GM13976 (cell line): ENCODE measurements at regions not wholly inside any gene's neighbourhood (a gene's known extent, or its start where the extent isn't known, plus 50 kb on each side); places are given as distances from the start of the nearest gene placed in this dataset.
"Not testable (repeated sequence)": the region's sequence is repeated elsewhere in the genome, so short reads cannot be mapped to it uniquely, and the experiment has no call there.

Experiments
- DNase-seq: peaks from one replicate; pipeline ENCODE4 v3.0.0; 2012; ENCODE audit warnings: low spot score
- in situ Hi-C: fragments of 300-500 bp; cut with MboI; formaldehyde crosslinking; loops from one replicate; pipeline ENCODE4 v1.12.0; 2022; ENCODE audit warnings: low sequenced_read_pairs, mixed read lengths, inconsistent platforms; ENCODE audit not compliant: unreplicated experiment
- TF ChIP-seq, protein P1 (sequence below): IDR thresholded peaks from 2 replicates; pipeline ENCODE4 v1.5.1; 2012; ENCODE audit warnings: borderline replicate concordance, mild to moderate bottlenecking; ENCODE audit not compliant: insufficient read depth; ENCODE audit errors: extremely low read depth, missing control alignments, control extremely low read depth

DNA sequence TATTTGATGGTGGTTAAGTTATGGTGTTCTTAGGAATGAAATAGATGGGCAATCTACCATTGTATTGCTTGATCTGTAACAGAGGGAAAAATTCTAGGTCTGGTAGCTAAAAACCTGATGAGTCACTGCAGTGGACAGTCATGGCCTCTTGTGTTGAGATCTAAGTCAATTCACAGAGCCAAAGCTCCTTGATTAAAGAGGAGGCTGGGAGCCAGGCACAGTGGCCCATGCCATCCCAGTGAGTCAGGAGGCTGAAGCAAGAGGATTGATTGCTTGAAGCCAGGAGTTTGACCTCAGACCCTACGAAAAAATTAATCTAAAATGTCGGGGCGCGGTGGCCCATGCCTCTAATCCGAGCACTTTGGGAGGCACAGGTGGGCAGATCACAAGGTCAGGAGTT, 67.1 kb upstream of the KPNA3 start:
- TF ChIP-seq, protein P1, sequence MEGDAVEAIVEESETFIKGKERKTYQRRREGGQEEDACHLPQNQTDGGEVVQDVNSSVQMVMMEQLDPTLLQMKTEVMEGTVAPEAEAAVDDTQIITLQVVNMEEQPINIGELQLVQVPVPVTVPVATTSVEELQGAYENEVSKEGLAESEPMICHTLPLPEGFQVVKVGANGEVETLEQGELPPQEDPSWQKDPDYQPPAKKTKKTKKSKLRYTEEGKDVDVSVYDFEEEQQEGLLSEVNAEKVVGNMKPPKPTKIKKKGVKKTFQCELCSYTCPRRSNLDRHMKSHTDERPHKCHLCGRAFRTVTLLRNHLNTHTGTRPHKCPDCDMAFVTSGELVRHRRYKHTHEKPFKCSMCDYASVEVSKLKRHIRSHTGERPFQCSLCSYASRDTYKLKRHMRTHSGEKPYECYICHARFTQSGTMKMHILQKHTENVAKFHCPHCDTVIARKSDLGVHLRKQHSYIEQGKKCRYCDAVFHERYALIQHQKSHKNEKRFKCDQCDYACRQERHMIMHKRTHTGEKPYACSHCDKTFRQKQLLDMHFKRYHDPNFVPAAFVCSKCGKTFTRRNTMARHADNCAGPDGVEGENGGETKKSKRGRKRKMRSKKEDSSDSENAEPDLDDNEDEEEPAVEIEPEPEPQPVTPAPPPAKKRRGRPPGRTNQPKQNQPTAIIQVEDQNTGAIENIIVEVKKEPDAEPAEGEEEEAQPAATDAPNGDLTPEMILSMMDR, result no peak
- in situ Hi-C loops, result no loop called here
- DNase-seq, result no peak

GRCh38 chr13:49858178-49858856, 65.8 kb upstream of the KPNA3 start:
- TF ChIP-seq, protein P1, result no peak
- no peak for DNase-seq
- in situ Hi-C loops, result no loop called here

- TF ChIP-seq, protein P1, result no peak
- in situ Hi-C loops, result no loop called here
- no peak for DNase-seq
These were observed 63.4 kb upstream of the KPNA3 start for GRCh38 chr13:49855930-49856329.

- TF ChIP-seq, protein P1, result no peak
- in situ Hi-C loops, result no loop called here
- no peak for DNase-seq
These were observed 61.1 kb upstream of the KPNA3 start for GRCh38 chr13:49853535-49853934.

DNA sequence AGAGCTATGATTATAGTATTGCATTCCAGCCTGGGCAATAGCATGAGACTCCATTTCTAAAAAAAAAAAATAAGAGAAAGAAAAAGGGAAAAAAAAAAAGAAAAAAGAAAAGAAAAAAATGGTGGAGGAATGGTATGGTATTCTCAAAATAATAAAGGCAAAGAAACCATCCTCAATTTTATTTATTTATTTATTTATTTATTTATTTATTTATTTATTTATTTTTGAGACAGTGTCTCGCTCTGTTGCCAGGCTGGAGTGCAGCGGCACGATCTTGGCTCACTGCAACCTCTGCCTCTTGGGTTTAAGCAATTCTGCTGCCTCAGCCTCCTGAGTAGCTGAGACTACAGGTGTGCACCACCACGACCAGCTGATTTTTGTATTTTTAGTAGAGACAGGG, 60.0 kb upstream of the KPNA3 start:
- in situ Hi-C loops, DNase-seq: not testable (repeated sequence)

DNA sequence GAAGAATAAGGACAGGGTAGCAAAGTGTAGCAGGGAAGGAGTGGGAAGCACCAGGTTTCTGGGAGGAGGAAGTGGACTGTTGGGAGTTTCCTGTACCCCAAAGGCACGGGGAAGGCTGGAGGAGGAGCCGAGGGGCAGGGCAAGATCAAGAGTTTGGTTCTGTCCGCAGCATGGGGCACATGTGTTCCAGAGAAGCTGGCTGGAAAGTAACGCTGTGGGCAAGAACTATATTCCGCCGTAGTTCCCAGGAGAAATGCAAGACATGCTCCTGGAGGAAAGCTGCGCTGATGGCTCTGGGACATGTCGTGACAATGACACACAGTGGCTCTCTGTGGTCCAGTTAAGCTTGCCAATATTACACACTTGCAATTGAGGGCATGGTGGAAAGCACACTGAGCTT, 51.7 kb upstream of the KPNA3 start:
- TF ChIP-seq, protein P1, result no peak
- DNase-seq, result no peak
- in situ Hi-C loops, result loop anchor here (10.0 kb wide), 1 partner anchor 189 kb away; no protein-coding TSS in a partner anchor
